MM.1S (cell line): ENCODE measurements at regions not wholly inside any gene's neighbourhood (a gene's known extent, or its start where the extent isn't known, plus 50 kb on each side); places are given as distances from the start of the nearest gene placed in this dataset.

Experiments
- DNase-seq: peaks from one replicate; pipeline ENCODE4 v3.0.0-alpha.2; 2015
- H2AFZ ChIP-seq: fragments of 300-600 bp; sonication (generic); 2 replicates; pipeline ENCODE4 v1.6.0; 2016; ENCODE audit warnings: antibody characterized with exemption, low read length
- H3F3A ChIP-seq: fragments of 300-600 bp; sonication (generic); 2 replicates; pipeline ENCODE4 v1.6.1; 2016; ENCODE audit warnings: mild to moderate bottlenecking, antibody characterized with exemption, low read length, moderate library complexity, mixed read lengths; ENCODE audit not compliant: insufficient read depth
- H3K27ac ChIP-seq: fragments of 300-600 bp; sonication (generic); 2 replicates; pipeline ENCODE4 v1.5.1; 2016; ENCODE audit warnings: mild to moderate bottlenecking, low read length
- H3K27me3 ChIP-seq: fragments of 300-600 bp; sonication (generic); replicated peaks from 2 replicates; pipeline ENCODE4 v1.6.0; 2016; ENCODE audit warnings: low read length; ENCODE audit not compliant: insufficient read depth
- H3K36me3 ChIP-seq: fragments of 300-600 bp; sonication (generic); replicated peaks from 2 replicates; pipeline ENCODE4 v1.6.1; 2016; ENCODE audit warnings: mild to moderate bottlenecking, low read length, mixed read lengths; ENCODE audit not compliant: insufficient read depth
- H3K4me1 ChIP-seq: fragments of 300-600 bp; sonication (generic); 2 replicates; pipeline ENCODE4 v1.6.1; 2016; ENCODE audit warnings: low read length, mixed read lengths
- H3K4me2 ChIP-seq: fragments of 300-600 bp; sonication (generic); 2 replicates; pipeline ENCODE4 v1.6.0; 2016; ENCODE audit warnings: low read depth, low read length
- H3K4me3 ChIP-seq: fragments of 300-600 bp; sonication (generic); 2 replicates; pipeline ENCODE4 v1.5.1; 2016; ENCODE audit warnings: low read length, mixed read lengths
- H3K79me2 ChIP-seq: fragments of 300-600 bp; sonication (generic); 2 replicates; pipeline ENCODE4 v1.6.1; 2016; ENCODE audit warnings: mixed run types, low read length, mixed read lengths
- H3K9ac ChIP-seq: fragments of 300-600 bp; sonication (generic); 2 replicates; pipeline ENCODE4 v1.6.1; 2016; ENCODE audit warnings: low read length, mixed read lengths
- H3K9me2 ChIP-seq: fragments of 300-600 bp; sonication (generic); replicated peaks from 2 replicates; pipeline ENCODE4 v1.6.1; 2016; ENCODE audit warnings: mild to moderate bottlenecking, low read length, mixed read lengths; ENCODE audit not compliant: insufficient read depth
- H3K9me3 ChIP-seq: fragments of 300-600 bp; sonication (generic); replicated peaks from 2 replicates; pipeline ENCODE4 v1.6.1; 2016; ENCODE audit warnings: mild to moderate bottlenecking, low read length, mixed read lengths; ENCODE audit not compliant: insufficient read depth
- H4K20me1 ChIP-seq: fragments of 300-600 bp; sonication (generic); 2 replicates; pipeline ENCODE4 v1.6.1; 2016; ENCODE audit warnings: mild to moderate bottlenecking, low read length, moderate library complexity, mixed read lengths; ENCODE audit not compliant: insufficient read depth
- EZH2 ChIP-seq: fragments of 300-600 bp; sonication (generic); optimal IDR thresholded peaks from 2 replicates; pipeline ENCODE3; 2017; ENCODE audit warnings: low read depth, mild to moderate bottlenecking, antibody characterized with exemption, low read length, mixed read lengths
- EZH2phosphoT487 ChIP-seq: fragments of 300-600 bp; sonication (generic); IDR thresholded peaks from 2 replicates; pipeline ENCODE4 v1.6.1; 2018; ENCODE audit warnings: antibody characterized with exemption, low read length
- TF ChIP-seq, protein P1 (sequence below): fragments of 300-600 bp; sonication (generic); IDR thresholded peaks from 2 replicates; pipeline ENCODE4 v1.5.1; 2016; ENCODE audit warnings: antibody characterized with exemption, low read length, mixed read lengths

- Histone ChIP-seq H3F3A (no peaks in the 10 kb centered on the region), H3K27ac (no peak overlapping the region), H3K9ac (no peak overlapping the region), H3K4me1 (no peaks in the 10 kb centered on the region), H3K9me2 (no peaks in the 10 kb centered on the region), H3K9me3 (no peaks in the 10 kb centered on the region), H4K20me1 (no peaks in the 10 kb centered on the region), H3K79me2 (no peaks in the 10 kb centered on the region), H3K27me3 (no peaks in the 10 kb centered on the region), H3K4me2 (no peak overlapping the region), H2AFZ (no peak overlapping the region), H3K36me3 (no peaks in the 10 kb centered on the region), H3K4me3 (no peak overlapping the region)
- DNase-seq: no peak
- no peak for TF ChIP-seq EZH2phosphoT487
- no peak for TF ChIP-seq EZH2
- TF ChIP-seq, protein P1, sequence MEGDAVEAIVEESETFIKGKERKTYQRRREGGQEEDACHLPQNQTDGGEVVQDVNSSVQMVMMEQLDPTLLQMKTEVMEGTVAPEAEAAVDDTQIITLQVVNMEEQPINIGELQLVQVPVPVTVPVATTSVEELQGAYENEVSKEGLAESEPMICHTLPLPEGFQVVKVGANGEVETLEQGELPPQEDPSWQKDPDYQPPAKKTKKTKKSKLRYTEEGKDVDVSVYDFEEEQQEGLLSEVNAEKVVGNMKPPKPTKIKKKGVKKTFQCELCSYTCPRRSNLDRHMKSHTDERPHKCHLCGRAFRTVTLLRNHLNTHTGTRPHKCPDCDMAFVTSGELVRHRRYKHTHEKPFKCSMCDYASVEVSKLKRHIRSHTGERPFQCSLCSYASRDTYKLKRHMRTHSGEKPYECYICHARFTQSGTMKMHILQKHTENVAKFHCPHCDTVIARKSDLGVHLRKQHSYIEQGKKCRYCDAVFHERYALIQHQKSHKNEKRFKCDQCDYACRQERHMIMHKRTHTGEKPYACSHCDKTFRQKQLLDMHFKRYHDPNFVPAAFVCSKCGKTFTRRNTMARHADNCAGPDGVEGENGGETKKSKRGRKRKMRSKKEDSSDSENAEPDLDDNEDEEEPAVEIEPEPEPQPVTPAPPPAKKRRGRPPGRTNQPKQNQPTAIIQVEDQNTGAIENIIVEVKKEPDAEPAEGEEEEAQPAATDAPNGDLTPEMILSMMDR: no peak
Observed at GRCh38 chr5:167063116-167063515, 1228.3 kb upstream of the WWC1 start.

GRCh38 chr5:167063788-167064187 is 1227.7 kb upstream of the WWC1 start:
- no peak overlapping the region for H2AFZ ChIP-seq
- H3K79me2 ChIP-seq: no peaks in the 10 kb centered on the region
- no peak overlapping the region for H3K9ac ChIP-seq
- no peaks in the 10 kb centered on the region for H3K27me3 ChIP-seq
- no peaks in the 10 kb centered on the region for H3K36me3 ChIP-seq
- no peaks in the 10 kb centered on the region for H3K4me1 ChIP-seq
- H3F3A ChIP-seq: no peaks in the 10 kb centered on the region
- DNase-seq: no peak
- no peak overlapping the region for H3K4me3 ChIP-seq
- no peaks in the 10 kb centered on the region for H4K20me1 ChIP-seq
- H3K9me2 ChIP-seq: no peaks in the 10 kb centered on the region
- no peak overlapping the region for H3K4me2 ChIP-seq
- no peak overlapping the region for H3K27ac ChIP-seq
- TF ChIP-seq, protein P1: no peak
- TF ChIP-seq EZH2 (no peak), EZH2phosphoT487 (no peak)
- no peaks in the 10 kb centered on the region for H3K9me3 ChIP-seq

- DNase-seq: no peak
- Histone ChIP-seq H3K4me2 (no peak overlapping the region), H3K36me3 (no peaks in the 10 kb centered on the region), H3K27me3 (no peaks in the 10 kb centered on the region), H2AFZ (no peak overlapping the region), H3K9ac (no peak overlapping the region), H3K79me2 (no peaks in the 10 kb centered on the region), H3K4me3 (no peak overlapping the region), H3K27ac (no peak overlapping the region), H3F3A (no peaks in the 10 kb centered on the region), H3K9me3 (no peaks in the 10 kb centered on the region), H4K20me1 (no peaks in the 10 kb centered on the region), H3K4me1 (no peaks in the 10 kb centered on the region), H3K9me2 (no peaks in the 10 kb centered on the region)
- TF ChIP-seq EZH2phosphoT487 (no peak), EZH2 (no peak)
- TF ChIP-seq, protein P1: no peak
Observed at GRCh38 chr5:167064198-167064776, 1227.2 kb upstream of the WWC1 start.
